Mucosa of descending colon (tissue), 3 donors: ENCODE measurements at regions not wholly inside any gene's neighbourhood (a gene's known extent, or its start where the extent isn't known, plus 50 kb on each side); places are given as distances from the start of the nearest gene placed in this dataset.

Source experiments
- ATAC-seq: fragments of 200-7000 bp; cut with Tn5 transposase; one replicate; pipeline ENCODE4 v1.9.1; 2020; ENCODE audit warnings: mild to moderate bottlenecking, moderate library complexity
- DNase-seq, 3 donors: peaks; one replicate each; pipeline ENCODE4 v3.0.0-alpha.2; 2020
- H3K36me3 ChIP-seq: fragments of 200-600 bp; one replicate; pipeline ENCODE4 v1.8.0; 2021; ENCODE audit warnings: low read depth, mild to moderate bottlenecking
- H3K4me1 ChIP-seq: fragments of 200-600 bp; one replicate; pipeline ENCODE4 v1.8.0; 2021; ENCODE audit warnings: low read depth, mild to moderate bottlenecking
- H3K4me3 ChIP-seq: fragments of 200-600 bp; one replicate; pipeline ENCODE4 v1.8.0; 2021; ENCODE audit warnings: mild to moderate bottlenecking
- H3K9me3 ChIP-seq: fragments of 200-600 bp; one replicate; pipeline ENCODE4 v1.8.0; 2021; ENCODE audit warnings: mild to moderate bottlenecking
- intact Hi-C, 2 donors: fragments of 100-400 bp; cut with DNase I in 1 of 2; cut with micrococcal nuclease in 1 of 2; formaldehyde crosslinking; loops; one replicate each; pipeline versions ENCODE4 v1.11.0 to v1.11.1; 2022; cut with DNase I, micrococcal nuclease
- TF ChIP-seq, protein P1 (sequence below): fragments of 200-600 bp; IDR thresholded peaks from one replicate; pipeline ENCODE4 v1.8.0; 2022; ENCODE audit warnings: antibody characterized with exemption, mild to moderate bottlenecking
- donor health status: DM: no; HTN: no; CAD: no; lungs with moderate emphysema.
- donor health status: DM: no; HTN: no; CAD: no.
- donor health status: DM: no; HTN: yes; CAD: no.

DNA sequence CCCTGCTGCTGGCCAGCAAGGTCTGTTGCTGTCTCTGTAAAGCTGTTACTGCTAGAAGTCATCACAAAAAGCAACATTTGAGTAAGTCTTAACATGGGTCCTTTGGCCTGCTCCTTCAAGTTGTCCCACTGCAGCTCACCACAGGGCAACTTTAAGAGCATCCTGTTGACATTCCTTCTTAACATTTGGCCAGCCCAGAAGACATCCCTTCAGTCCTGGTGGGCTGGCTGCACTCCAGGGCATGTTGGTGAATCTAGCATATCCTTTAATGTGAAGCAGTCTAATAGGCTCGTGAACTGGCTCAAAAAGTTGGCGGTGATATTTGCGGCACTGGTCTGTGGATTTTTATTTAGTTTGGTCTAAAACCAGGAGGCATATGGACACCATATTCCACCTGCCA is 92.2 kb upstream of the MAML3 start:
- Histone ChIP-seq H3K4me3 (no peak overlapping the region), H3K9me3 (no peaks in the 10 kb centered on the region), H3K36me3 (no peaks in the 10 kb centered on the region), H3K4me1 (peaks cover 14% of the 10 kb centered on the region)
- DNase-seq (no peak), ATAC-seq (no peak)
- intact Hi-C loops = no loop called here
- TF ChIP-seq, protein P1, sequence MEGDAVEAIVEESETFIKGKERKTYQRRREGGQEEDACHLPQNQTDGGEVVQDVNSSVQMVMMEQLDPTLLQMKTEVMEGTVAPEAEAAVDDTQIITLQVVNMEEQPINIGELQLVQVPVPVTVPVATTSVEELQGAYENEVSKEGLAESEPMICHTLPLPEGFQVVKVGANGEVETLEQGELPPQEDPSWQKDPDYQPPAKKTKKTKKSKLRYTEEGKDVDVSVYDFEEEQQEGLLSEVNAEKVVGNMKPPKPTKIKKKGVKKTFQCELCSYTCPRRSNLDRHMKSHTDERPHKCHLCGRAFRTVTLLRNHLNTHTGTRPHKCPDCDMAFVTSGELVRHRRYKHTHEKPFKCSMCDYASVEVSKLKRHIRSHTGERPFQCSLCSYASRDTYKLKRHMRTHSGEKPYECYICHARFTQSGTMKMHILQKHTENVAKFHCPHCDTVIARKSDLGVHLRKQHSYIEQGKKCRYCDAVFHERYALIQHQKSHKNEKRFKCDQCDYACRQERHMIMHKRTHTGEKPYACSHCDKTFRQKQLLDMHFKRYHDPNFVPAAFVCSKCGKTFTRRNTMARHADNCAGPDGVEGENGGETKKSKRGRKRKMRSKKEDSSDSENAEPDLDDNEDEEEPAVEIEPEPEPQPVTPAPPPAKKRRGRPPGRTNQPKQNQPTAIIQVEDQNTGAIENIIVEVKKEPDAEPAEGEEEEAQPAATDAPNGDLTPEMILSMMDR = no peak

DNA sequence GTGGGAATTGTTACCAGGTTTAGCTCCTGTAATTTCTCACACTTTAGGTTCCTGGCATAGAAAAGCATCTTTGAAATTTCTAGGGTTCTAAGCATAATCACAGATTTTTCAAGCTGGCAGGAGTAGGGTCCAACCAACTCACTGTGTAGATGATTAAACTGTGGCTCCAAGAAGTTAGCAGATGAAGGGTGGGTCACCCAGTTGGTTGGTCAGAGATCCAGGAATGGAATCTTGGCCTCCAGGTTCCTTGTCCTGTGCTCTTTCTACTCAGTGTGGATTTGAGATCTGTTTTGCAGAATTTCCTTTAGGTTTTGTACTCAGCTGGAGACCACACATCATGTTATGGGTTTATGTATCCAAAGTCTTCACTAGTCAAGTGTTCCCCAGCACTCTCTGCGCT is 90.3 kb upstream of the MAML3 start:
- H3K36me3 ChIP-seq = no peaks in the 10 kb centered on the region
- TF ChIP-seq, protein P1 = no peak
- intact Hi-C loops = no loop called here
- peaks cover 14% of the 10 kb centered on the region for H3K4me1 ChIP-seq
- peak; percentile 37 for ATAC-seq
- no peak for DNase-seq
- no peaks in the 10 kb centered on the region for H3K9me3 ChIP-seq
- H3K4me3 ChIP-seq = no peak overlapping the region

- Histone ChIP-seq H3K4me3 (no peak overlapping the region), H3K9me3 (no peaks in the 10 kb centered on the region), H3K36me3 (no peaks in the 10 kb centered on the region), H3K4me1 (peaks cover 22% of the 10 kb centered on the region)
- intact Hi-C loops = no loop called here
- ATAC-seq (peak; percentile 88), DNase-seq (peak; percentile 66 to 82 (median 72))
- TF ChIP-seq, protein P1 = no peak
Measured at GRCh38 chr4:140243278-140243753, 89.3 kb upstream of the MAML3 start.

- no peak overlapping the region for H3K4me3 ChIP-seq
- peak; percentile 46 for ATAC-seq
- H3K9me3 ChIP-seq = no peaks in the 10 kb centered on the region
Measured at GRCh38 chr4:140242357-140243277, 88.6 kb upstream of the MAML3 start.

GRCh38 chr4:140240237-140240636 is 86.3 kb upstream of the MAML3 start:
- Histone ChIP-seq H3K4me3 (no peak overlapping the region), H3K9me3 (no peaks in the 10 kb centered on the region), H3K36me3 (no peaks in the 10 kb centered on the region), H3K4me1 (peaks cover 49% of the 10 kb centered on the region)
- ATAC-seq (no peak), DNase-seq (no peak)
- intact Hi-C loops = no loop called here
- TF ChIP-seq, protein P1 = no peak

More at GRCh38 chr4:140242357-140243277, 88.6 kb upstream of the MAML3 start:
- DNase-seq = peak in 1 of 3 donors; percentile 62
- TF ChIP-seq, protein P1 = no peak
- H3K4me1 ChIP-seq = peaks cover 29% of the 10 kb centered on the region
- H3K36me3 ChIP-seq = no peaks in the 10 kb centered on the region
- intact Hi-C loops = no loop called here
